Heart left ventricle (tissue), 13 donors: ENCODE measurements at regions not wholly inside any gene's neighbourhood (a gene's known extent, or its start where the extent isn't known, plus 50 kb on each side); places are given as distances from the start of the nearest gene placed in this dataset.
"Not testable (repeated sequence)": the region's sequence is repeated elsewhere in the genome, so short reads cannot be mapped to it uniquely, and the experiment has no call there.

Source experiments
- CTCF ChIP-seq, 12 donors: fragments of 200-600 bp; sonication (generic) in 4 of 12; IDR thresholded peaks; one replicate each; pipeline versions ENCODE4 v1.5.0 to v1.8.0; 2018 to 2022; ENCODE audit warnings: antibody characterized with exemption in 12 of 12, mild to moderate bottlenecking in 5 of 12
- POLR2A ChIP-seq, 2 donors: fragments of 450-650 bp; IDR thresholded peaks; one replicate each; pipeline ENCODE4 v1.6.1; 2017; ENCODE audit warnings: antibody characterized with exemption in 2 of 2, mild to moderate bottlenecking in 2 of 2, moderate library complexity in 2 of 2
- donor health status: ischemic (EF 13 %, LVEDD 7.1; RV severe dilation, severe dysfunction).
- donor health status: DM: no; HTN: yes; CAD: no.
- donor health status: DM: no; HTN: no; CAD: no.
- donor health status: ischemic (EF 25% LVEDD 6.9; RV normal size, moderate dysfunction).
- donor health status: ischemic (EF 25% LVEDD 5.7; RV mildly dilated, moderate dysfunction).
- donor health status: ischemic (EF 35%, LVEDD 5.7; RV mildly dilated, moderate dysfunction).
- donor health status: nonischemic (EF 11% LVEDD 7.7; RV severe dilation, severe dysfunction).
- donor health status: DM: yes; HTN: yes; CAD: no.
- donor health status: PGD.
- donor health status: ischemic (EF 29% LVEDD 5.4; RV normal size, mild dysfunction).
- donor health status: nonischemic (EF 23%, LVEDD 6.1; RV moderate dilation, normal function).

GRCh38 chr13:66231958-66232357, 998.2 kb downstream of the PCDH9 start:
- not testable (repeated sequence) for TF ChIP-seq CTCF, POLR2A (IDR thresholded peaks at IDR 0.05)
